ENCODE measurements at regions not wholly inside any gene's neighbourhood (a gene's known extent, or its start where the extent isn't known, plus 50 kb on each side); places are given as distances from the start of the nearest gene placed in this dataset.

DNA sequence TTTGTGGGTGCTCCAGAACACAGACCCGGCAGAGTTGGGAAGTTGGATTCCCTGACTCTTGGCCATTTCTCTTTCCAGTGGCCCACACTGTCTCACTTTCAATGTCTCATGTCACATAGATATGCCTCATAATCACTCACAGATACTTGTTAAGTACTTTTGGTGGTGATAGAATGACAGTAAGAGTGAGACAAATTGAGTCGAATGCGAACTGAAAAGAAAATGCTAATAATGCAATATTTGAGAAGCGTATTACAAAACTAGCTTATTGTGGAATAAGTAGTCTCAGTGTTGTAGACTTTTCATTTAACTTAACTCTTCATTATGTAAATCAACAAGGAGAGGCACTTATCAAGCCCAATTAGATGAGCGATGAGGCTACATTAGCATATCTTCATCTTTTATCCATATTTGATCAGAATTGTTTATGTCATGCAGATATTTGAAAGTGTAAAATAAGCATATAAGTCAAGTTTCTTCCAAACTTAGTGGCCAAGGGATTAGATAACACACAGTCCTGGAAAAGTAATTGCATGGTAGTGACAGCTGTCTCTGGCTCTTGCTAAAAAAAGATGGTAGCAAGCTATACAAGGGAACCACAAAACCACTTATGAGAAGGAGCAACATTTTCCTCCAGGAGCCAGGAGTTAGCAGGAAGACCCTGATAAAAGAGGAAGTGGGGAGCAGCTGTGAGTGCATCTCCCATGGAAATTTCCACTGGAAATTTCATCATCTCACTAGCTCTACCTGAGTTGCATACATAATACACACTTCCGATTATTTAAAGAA is 243.6 kb downstream of the ARRDC4 start:
- no peak for DNase-seq

GRCh38 chr15:98207928-98208327 is 247.4 kb downstream of the ARRDC4 start:
- no peak for DNase-seq

DNA sequence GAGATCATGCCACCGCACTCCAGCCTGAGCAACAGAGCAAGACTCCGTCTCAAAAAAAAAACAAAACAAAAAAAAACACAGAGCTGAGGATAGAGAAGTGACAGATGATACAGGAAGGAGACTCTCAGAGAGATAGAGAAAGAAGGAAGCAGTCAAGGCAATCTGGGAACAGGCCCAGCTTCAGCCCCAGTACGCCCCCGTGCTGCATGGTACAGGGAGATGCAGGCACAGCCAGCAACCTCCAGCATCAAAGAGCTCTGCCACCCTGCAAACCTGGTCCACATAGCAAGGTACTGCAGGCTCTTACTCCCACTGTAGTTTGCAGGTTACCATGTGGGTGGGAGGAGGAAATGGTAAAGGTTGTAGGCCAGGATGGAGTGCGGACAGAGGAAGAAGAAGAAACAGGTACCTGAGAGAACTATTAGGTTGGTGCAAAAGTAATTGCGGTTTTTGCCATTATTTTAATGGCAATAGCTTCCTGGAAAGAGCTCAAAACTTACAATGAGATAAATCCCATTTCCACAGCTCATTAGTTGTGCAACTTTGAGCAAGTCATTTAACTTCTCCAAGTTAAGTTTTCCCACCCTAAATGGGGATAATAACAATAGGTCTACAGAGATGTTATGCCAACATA is 253.0 kb downstream of the ARRDC4 start:
- DNase-seq: no peak

GRCh38 chr15:98216166-98216565 is 255.7 kb downstream of the ARRDC4 start:
- no peak for DNase-seq

DNA sequence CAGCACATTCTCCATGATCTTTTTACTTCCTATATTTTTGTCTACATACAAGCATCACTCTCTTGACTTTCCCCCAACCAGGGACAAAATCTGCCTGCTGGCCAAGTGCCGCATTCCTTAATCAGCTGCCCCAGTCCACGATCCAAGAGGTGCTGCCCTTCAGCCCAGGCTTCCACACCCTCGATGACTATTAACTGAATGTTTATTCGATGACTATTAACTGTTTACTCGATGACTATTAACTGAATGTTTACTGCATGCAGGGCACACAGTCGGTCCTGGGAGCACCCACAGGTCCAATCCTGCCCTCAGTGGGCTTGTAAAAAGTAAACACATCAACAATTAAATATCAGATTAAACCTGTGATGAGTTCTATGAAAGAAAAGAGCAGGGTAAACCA is 256.9 kb downstream of the ARRDC4 start:
- no peak for DNase-seq

DNA sequence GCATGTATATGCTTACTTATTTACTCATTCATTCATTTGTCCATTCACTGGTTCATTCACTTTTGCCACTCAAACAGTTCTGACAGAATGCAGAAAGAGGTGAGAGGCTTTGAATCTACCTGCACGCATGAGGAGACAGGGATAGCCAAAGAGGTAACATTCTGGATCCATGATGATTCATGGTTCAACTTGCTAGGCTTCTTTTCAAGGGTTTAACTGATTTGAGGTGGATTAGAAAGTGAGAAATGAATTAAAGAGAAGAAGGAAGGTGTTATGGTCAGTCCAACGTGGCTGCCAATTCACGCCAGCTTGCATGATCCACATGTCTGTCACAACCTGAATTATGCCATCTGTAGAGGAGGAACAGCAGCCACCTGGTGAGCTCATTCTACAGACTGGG is 260.6 kb downstream of the ARRDC4 start:
- no peak for DNase-seq

- DNase-seq: no peak
Measured at GRCh38 chr15:98221577-98221976, 261.1 kb downstream of the ARRDC4 start.

DNA sequence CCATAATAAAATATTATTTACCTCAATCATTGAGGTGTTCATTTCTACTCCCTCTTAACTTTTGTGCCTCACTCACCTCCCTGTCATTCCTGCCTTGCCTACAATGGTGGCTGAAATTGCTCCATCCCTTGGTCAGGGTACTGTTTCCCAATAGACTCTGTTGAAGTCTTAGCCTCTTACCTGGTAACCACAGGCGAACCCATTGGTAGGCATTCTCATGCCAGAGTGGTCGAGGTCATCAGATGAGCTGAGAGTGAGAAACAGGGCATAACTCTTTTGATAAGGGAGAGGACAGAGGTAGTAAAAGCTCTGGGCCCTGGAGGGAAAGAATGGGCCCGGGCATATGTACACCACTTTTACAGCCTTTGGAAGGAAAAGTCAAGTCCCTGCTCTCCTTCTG is 265.6 kb downstream of the ARRDC4 start:
- DNase-seq: no peak

GRCh38 chr15:98226578-98226977 is 266.1 kb downstream of the ARRDC4 start:
- DNase-seq: no peak

GRCh38 chr15:98228846-98229245 is 268.3 kb downstream of the ARRDC4 start:
- DNase-seq: no peak

DNA sequence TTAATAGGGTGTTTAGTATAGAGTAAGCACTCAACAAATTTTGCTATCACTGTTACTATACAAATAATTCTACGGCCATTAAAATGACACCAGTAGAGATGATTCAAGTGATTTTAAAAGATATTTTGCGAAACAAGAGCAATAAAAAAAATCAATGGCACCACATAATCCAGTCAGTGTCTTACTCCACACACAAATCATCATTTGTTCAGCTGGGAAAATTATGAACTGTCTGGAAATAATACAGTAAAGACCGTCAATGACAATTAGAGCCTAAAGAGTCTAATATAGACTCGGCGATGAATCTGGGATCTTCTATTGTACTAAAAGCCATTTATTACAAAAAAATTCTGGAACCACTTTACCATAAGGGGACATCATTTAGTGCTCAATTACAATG is 270.5 kb downstream of the ARRDC4 start:
- DNase-seq: no peak

GRCh38 chr15:98231696-98232440 is 271.4 kb downstream of the ARRDC4 start:
- no peak for DNase-seq

- DNase-seq: no peak
Measured at GRCh38 chr15:98232761-98233160, 272.3 kb downstream of the ARRDC4 start.

GRCh38 chr15:98233873-98234272 is 273.4 kb downstream of the ARRDC4 start:
- no peak for DNase-seq

DNA sequence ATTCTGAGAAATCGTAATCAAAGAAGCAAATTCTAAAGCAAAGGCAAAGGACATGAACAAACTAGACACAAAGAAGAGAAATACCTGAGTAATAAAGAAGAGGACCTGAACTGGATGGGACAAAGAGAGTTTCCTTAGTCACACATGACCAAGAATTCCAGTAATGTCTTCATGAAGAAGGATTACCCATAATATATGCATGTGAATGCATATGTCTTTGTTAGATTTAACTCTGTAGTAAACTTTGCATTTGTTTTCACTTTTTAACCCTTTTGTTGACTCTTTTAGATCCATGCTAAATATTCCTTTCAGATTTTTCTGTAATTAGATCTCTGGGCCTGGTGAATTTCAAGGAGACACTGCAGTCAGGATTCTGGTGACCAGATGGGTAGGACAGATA is 279.8 kb downstream of the ARRDC4 start:
- DNase-seq: no peak

GRCh38 chr15:98241032-98241554 is 280.6 kb downstream of the ARRDC4 start:
- no peak for DNase-seq

- DNase-seq: no peak
Measured at GRCh38 chr15:98257290-98257689, 296.8 kb downstream of the ARRDC4 start.

DNA sequence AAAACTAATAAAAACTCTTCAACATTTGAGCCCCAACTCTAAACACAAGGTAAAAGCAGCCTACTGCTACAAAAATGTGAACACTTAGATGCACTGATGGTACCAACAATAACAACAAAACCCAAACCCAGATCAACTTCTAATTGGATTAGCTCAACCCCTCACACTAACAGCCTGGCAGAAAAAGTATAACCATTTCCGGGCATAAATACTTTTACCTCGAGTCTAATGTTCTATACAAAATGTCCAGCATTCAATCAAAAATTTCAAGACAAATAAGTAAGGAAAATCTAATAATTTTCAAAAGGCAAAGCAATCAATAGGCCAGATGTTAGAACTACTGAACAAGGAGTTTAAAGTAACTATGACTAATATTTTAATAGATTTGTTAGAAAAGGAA is 303.3 kb downstream of the ARRDC4 start:
- no peak for DNase-seq

- DNase-seq: no peak
Measured at GRCh38 chr15:98266295-98266694, 305.8 kb downstream of the ARRDC4 start.

DNA sequence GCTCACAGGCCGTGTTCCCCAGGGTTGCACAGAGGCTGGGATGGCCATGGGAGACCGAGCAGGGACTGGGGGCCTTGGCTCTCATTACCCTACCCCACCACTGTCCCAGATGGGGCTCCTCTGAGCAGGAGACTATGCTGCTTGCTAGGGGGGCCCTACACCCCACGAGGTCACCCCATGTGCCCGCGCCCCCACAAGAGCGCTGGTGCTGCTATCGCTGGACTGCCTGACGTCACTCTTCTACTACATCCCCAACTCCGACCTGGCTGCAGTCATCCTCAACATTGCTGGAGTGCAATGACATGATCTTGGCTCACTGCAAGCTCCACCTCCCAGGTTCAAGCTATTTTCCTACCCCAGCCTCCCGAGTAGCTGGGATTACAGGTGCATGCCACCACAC is 307.7 kb downstream of the ARRDC4 start:
- no peak for DNase-seq

GRCh38 chr15:98272625-98273024 is 312.1 kb downstream of the ARRDC4 start:
- no peak for DNase-seq

GRCh38 chr15:98276018-98276417 is 315.5 kb downstream of the ARRDC4 start:
- DNase-seq: no peak

- DNase-seq: no peak
Measured at GRCh38 chr15:98277602-98278001, 317.1 kb downstream of the ARRDC4 start.

Measured in activated gamma-delta T cell treated with Interleukin-2 at 50 U/mL for 16 hours (primary cell).